HAP-1 (cell line): ENCODE measurements at regions not wholly inside any gene's neighbourhood (a gene's known extent, or its start where the extent isn't known, plus 50 kb on each side); places are given as distances from the start of the nearest gene placed in this dataset.

Experiments
- DNase-seq, 2 experiments: peaks; one replicate each; pipeline ENCODE4 v3.0.0-alpha.2; 2016 to 2020; ENCODE audit warnings: low spot score in 2 of 2
- H3K27me3 ChIP-seq: fragments of 250-450 bp; sonication (Bioruptor Pico); 2 replicates; pipeline ENCODE4 v1.5.1; 2020; ENCODE audit warnings: low read depth, mild to moderate bottlenecking, moderate library complexity
- H3K36me3 ChIP-seq: fragments of 250-450 bp; sonication (Bioruptor Pico); replicated peaks from 2 replicates; pipeline ENCODE4 v1.5.1; 2020; ENCODE audit warnings: mild to moderate bottlenecking
- H3K4me1 ChIP-seq: fragments of 250-450 bp; sonication (Bioruptor Pico); 2 replicates; pipeline ENCODE4 v1.5.1; 2020; ENCODE audit warnings: mild to moderate bottlenecking
- H3K4me3 ChIP-seq: fragments of 250-450 bp; sonication (Bioruptor Pico); 2 replicates; pipeline ENCODE4 v1.5.1; 2020; ENCODE audit warnings: mild to moderate bottlenecking, moderate library complexity
- H3K9me3 ChIP-seq: fragments of 250-450 bp; sonication (Bioruptor Pico); 2 replicates; pipeline ENCODE4 v1.5.1; 2020; ENCODE audit warnings: mild to moderate bottlenecking, moderate library complexity
- in situ Hi-C: fragments of 300-500 bp; cut with MboI; formaldehyde crosslinking; loops from 3 replicates; pipeline ENCODE4 v1.14.3; 2020; ENCODE audit warnings: low sequenced_read_pairs, inconsistent platforms, mixed read lengths

DNA sequence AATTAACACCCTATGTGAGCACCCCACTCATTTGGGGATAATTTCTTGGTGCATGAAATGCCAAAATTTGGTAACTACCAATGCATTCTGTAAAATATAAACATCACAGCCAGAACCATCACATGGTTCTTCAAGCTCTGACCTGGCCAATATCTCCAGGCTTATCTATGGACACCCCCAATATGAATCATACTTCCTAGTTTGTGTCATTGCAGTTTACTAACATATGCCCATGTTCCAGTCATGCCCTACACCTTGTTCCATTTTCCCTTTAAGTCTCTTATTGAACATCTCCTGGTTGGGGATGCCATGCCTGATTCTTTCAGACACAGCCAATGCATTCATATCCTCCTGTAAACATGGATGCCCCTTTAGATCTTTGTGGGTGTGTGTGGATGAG is 572.8 kb upstream of the BTBD3 start:
- Histone ChIP-seq H3K4me3 (no peak overlapping the region), H3K36me3 (no peaks in the 10 kb centered on the region), H3K4me1 (no peaks in the 10 kb centered on the region), H3K9me3 (no peaks in the 10 kb centered on the region), H3K27me3 (no peaks in the 10 kb centered on the region)
- DNase-seq, result no peak
- in situ Hi-C loops, result loop anchor here (25.0 kb wide), 1 partner anchor 92 kb away; no protein-coding TSS in a partner anchor

DNA sequence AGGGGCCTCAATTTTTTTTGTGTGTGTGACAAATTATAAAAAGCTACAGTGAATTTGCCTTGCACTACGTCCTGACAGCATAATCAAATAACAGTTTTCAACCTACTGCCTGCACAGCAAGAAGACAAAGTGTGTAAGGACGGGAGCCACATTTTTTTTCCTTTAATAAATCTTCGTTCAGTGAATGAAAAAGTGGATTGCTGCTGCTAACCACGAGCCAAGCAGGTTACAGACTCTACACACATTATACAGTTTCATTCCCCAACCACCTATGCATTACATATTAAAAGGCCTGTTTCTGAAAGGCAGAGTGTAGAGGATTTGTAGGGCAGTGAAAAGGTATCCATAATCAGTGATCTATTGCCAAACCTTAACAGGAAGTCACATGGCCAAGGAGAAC is 570.0 kb upstream of the BTBD3 start:
- peaks cover 18% of the 10 kb centered on the region for H3K4me1 ChIP-seq
- H3K9me3 ChIP-seq, result no peaks in the 10 kb centered on the region
- no peaks in the 10 kb centered on the region for H3K36me3 ChIP-seq
- H3K27me3 ChIP-seq, result no peaks in the 10 kb centered on the region
- H3K4me3 ChIP-seq, result no peak overlapping the region
- in situ Hi-C loops, result loop anchor here (25.0 kb wide), 1 partner anchor 90 kb away; no protein-coding TSS in a partner anchor
- no peak for DNase-seq

DNA sequence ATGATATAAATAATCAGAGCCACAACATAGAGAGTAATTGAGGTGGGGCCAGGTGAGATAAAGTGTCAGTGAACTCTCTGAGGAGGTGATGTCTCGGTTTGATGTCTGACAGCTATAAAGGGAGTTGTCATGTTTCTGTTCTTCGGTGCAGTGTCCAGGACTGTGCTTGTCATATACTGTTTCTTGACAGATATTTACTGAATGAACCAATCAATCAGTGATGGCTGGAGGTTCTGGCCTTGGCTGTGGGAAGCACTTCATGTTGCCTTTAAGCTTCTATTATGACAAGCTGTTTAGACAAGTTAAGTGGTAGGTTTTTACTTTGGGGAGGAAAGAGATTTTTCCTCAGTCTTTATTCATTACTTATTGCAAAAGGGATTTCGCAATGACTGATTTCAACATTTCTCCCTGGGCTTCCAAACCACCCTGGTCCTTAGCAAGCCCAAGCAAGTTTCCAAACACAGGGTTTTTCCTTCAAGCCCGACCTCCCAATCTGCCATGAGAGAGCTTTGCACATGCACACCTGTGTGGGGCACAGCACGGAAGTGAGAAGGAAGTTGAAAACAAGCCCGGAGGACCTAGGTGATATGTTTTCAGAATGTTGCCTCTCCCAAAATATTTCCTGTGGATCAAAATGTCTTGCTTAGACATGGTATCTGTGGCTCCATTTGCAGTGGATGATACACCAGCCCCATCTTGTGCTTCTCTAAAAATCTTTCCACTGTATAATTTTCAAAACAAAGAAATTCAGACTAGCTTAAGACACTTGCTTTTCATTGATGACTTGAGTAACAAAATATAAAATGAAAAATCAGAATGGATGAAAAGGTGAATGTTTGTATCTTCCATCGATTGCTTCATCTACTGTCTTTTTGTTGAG is 567.3 kb upstream of the BTBD3 start:
- Histone ChIP-seq H3K27me3 (no peaks in the 10 kb centered on the region), H3K9me3 (no peaks in the 10 kb centered on the region), H3K4me1 (peaks cover 37% of the 10 kb centered on the region), H3K4me3 (no peak overlapping the region), H3K36me3 (no peaks in the 10 kb centered on the region)
- peak in 1 of 2 experiments; percentile 9 for DNase-seq
- in situ Hi-C loops, result no loop called here

DNA sequence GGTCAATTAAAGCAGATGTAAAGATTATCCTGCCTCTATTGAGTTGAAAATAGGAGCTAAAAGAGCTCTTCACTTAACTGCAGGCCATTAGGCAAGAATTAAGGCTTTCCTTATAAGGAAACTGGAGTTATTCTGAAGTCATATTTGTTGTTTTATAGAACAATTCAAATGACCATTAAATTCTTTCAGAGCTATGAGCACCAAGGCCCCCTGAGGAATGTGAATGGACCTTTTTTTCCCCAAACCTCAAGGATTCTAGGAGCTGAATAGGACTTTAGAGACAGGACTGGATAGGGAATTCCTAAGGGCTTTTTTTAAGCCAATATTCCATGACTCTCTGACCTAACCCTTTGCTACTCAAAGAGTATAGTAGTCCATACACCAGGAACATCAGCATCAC is 565.7 kb upstream of the BTBD3 start:
- in situ Hi-C loops, result no loop called here
- Histone ChIP-seq H3K4me1 (peaks cover 41% of the 10 kb centered on the region), H3K4me3 (no peak overlapping the region), H3K9me3 (no peaks in the 10 kb centered on the region), H3K27me3 (no peaks in the 10 kb centered on the region), H3K36me3 (no peaks in the 10 kb centered on the region)
- DNase-seq, result peak; percentile 58 to 96

DNA sequence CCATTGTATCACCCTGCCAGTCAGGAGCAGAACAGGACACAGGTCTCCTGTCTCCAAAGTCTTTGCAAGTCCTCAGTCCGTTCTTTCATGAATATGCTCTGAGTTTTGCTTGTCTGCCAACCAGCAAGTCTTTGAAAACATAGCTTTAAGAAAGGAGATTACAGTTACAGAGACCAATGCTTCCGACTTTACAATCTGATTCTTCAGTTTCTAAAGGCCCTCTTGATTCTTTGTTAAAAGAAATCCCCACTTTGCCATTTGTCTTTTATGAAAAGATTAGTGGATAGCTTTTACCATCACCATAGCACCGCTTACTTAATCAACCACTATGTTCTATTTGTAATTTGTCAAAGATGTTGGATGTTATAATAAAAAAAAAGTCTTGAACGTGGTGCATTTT is 562.8 kb upstream of the BTBD3 start:
- Histone ChIP-seq H3K27me3 (no peaks in the 10 kb centered on the region), H3K36me3 (no peaks in the 10 kb centered on the region), H3K4me1 (peaks cover 41% of the 10 kb centered on the region), H3K4me3 (no peak overlapping the region), H3K9me3 (peaks cover 3% of the 10 kb centered on the region; the same call in 1 of the 2 replicates)
- in situ Hi-C loops, result no loop called here
- DNase-seq, result peak; percentile 35 to 93

DNA sequence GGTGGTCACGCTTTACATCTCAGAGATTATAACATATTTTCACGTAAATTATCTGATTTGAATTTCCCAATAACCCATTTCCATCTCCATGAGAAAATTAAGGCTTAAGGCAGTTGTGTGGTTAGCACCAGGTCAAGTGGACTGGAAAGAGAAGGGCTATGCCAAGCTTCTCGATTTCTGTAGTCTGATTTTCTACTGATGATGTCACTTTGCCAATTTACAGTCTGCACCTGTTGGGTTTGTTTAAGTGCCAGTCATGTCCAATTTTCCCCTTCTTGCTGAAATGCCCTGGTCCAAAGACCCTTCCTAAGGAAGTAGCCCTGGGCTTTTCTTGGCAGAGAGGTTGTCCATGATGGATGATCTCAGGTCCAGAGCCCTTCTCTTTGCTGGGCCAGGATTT is 562.3 kb upstream of the BTBD3 start:
- Histone ChIP-seq H3K27me3 (no peaks in the 10 kb centered on the region), H3K9me3 (peaks cover 5% of the 10 kb centered on the region; the same call in 1 of the 2 replicates), H3K36me3 (no peaks in the 10 kb centered on the region), H3K4me3 (no peak overlapping the region), H3K4me1 (peaks cover 41% of the 10 kb centered on the region)
- DNase-seq, result no peak
- in situ Hi-C loops, result no loop called here

DNA sequence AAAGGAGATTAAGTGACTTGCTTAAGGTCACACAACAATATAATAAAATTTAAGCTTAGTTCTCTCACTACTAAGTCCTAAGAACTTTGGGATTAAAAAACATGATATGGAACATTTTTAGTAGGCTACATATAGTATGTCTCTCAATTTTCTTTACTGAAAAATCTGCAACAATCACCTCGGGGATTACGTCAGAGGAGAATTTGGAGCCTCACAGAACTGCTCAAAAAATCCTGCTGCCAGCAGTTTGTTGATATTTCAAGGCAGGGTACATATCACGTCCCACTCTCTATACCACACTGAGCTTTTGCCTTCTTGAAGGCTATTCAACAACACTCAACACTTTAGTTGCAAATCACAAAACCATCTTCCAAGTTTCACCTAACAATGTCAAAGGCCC is 561.6 kb upstream of the BTBD3 start:
- in situ Hi-C loops, result no loop called here
- Histone ChIP-seq H3K27me3 (no peaks in the 10 kb centered on the region), H3K4me1 (peaks cover 35% of the 10 kb centered on the region), H3K4me3 (no peak overlapping the region), H3K36me3 (no peaks in the 10 kb centered on the region), H3K9me3 (peaks cover 5% of the 10 kb centered on the region; the same call in 1 of the 2 replicates)
- no peak for DNase-seq

DNA sequence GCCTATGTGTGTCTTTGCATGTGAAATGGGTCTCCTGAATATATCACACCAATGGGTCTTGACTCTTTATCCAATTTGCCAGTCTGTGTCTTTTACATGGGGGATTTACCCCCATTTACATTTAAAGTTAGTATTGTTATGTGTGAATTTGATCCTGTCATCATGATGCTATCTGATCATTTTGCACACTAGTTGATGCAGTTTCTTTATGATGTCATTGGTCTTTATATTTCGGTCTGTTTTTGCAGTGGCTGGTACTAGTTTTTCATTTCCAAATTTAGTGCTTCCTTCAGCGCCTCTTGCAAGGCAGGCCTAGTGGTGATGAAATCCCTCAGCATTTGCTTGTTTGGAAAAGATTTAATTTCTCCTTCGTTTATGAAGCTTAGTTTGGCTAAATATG is 555.2 kb upstream of the BTBD3 start:
- Histone ChIP-seq H3K4me3 (no peak overlapping the region), H3K9me3 (peaks cover 5% of the 10 kb centered on the region; the same call in 1 of the 2 replicates), H3K27me3 (no peaks in the 10 kb centered on the region), H3K4me1 (no peaks in the 10 kb centered on the region), H3K36me3 (no peaks in the 10 kb centered on the region)
- in situ Hi-C loops, result no loop called here
- no peak for DNase-seq

DNA sequence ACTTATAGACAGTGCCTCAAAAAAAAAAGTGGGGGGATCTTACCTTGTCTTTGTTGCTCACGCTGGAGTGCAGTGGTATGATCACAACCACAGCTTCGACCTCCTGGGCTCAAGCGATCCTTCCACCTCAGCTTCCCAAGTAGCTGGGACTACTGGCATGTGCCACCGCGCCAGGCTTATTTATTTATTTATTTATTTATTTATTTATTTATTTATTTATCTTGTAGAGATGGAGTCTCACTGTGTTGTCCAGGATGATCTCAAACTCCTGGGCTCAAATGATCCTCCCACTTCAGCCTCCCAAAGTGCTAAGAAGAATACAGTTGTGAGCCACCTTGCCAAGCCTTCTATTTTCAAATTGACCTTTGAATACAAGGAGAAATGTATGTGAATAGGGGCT is 553.0 kb upstream of the BTBD3 start:
- Histone ChIP-seq H3K36me3 (no peaks in the 10 kb centered on the region), H3K4me1 (no peaks in the 10 kb centered on the region), H3K27me3 (no peaks in the 10 kb centered on the region), H3K9me3 (peaks cover 2% of the 10 kb centered on the region; the same call in 1 of the 2 replicates), H3K4me3 (no peak overlapping the region)
- in situ Hi-C loops, result no loop called here
- no peak for DNase-seq

DNA sequence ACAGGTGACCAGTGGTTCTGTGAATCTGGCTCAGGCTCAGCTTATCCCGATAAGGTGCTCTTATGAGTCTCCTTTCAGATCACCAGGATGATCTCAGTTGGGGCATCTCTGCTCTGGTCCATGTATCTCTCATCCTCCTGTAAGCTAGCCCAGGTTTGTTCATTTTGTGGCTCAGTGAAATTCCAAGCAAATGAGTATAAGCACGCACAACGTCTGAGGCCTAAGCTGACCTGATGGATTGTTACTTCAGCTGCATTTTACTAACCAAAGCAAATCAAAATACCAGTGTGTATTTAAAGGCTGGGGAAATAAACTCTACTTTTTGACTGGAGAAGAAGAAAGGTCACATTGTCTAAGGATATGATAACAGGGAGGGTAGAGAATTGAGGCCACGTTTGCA is 551.0 kb upstream of the BTBD3 start:
- no peaks in the 10 kb centered on the region for H3K4me1 ChIP-seq
- H3K4me3 ChIP-seq, result no peak overlapping the region
- no peaks in the 10 kb centered on the region for H3K36me3 ChIP-seq
- H3K27me3 ChIP-seq, result no peaks in the 10 kb centered on the region
- H3K9me3 ChIP-seq, result no peaks in the 10 kb centered on the region
- in situ Hi-C loops, result no loop called here
- DNase-seq, result no peak

DNA sequence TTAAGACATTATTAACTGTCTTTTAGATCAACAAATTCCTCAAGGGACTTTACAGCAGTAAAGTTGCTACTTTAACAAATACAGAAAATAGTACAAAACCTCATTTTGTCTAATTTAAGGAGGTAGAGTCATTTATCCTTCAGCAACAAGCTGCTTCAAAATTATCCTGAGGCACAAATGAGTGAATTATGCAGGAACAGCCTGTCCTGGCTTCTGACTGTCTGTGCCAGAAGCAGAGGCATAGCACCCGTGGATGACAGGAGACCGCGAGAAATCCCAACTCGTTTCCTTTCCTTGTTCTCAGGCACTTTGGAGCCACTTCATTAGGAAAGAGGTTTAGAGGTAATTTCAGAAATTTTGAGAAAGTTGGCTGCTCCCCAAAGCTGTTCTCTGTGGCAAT is 549.2 kb upstream of the BTBD3 start:
- H3K27me3 ChIP-seq, result no peaks in the 10 kb centered on the region
- no peak for DNase-seq
- no peaks in the 10 kb centered on the region for H3K36me3 ChIP-seq
- no peak overlapping the region for H3K4me3 ChIP-seq
- in situ Hi-C loops, result no loop called here
- no peaks in the 10 kb centered on the region for H3K9me3 ChIP-seq
- H3K4me1 ChIP-seq, result peaks cover 9% of the 10 kb centered on the region

DNA sequence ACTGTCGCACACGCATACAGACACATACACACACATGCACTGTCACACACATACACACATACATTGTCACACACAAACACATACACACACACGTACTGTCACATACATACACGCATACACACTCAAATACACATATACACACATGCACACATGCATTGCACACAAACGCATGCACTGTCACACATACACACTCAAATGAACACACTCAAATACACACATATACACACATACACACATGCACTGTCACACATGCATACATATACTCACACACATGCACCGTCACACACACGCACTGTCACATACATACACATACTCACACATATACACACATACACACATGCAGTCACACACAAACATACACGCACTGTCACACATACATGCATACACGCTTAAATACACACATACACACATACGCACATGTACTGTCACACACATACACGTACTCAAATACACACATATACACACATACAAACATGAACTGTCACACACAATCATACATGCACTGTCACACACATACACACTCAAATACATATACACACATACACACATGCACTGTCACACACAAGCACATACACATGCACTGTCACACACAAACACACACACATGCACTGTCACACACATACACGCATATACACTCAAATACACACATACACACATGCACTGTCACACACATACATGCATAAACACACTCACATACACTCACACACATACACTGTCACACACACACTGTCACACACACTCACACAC is 548.6 kb upstream of the BTBD3 start:
- Histone ChIP-seq H3K4me1 (peaks cover 9% of the 10 kb centered on the region), H3K4me3 (no peak overlapping the region), H3K36me3 (no peaks in the 10 kb centered on the region), H3K9me3 (no peaks in the 10 kb centered on the region), H3K27me3 (no peaks in the 10 kb centered on the region)
- DNase-seq, result no peak
- in situ Hi-C loops, result no loop called here

DNA sequence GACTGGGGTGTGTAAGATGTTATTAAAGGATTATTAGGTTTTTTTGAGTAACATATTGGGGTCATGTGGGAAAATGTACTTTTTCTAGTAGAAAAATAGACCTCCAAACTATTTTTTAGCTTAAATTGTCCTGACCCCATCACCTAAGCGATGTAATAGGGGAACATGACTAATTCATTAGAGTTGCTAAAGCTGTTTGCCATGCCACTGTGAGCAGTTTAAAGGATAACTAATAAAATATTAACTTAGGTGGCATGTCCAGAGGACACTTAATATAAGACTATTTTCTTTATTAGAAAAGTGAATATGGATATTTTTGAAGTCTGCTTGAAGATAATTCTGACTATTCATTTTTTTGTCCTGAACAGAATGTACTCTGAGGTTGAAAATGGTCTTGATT is 545.9 kb upstream of the BTBD3 start:
- Histone ChIP-seq H3K9me3 (no peaks in the 10 kb centered on the region), H3K27me3 (no peaks in the 10 kb centered on the region), H3K36me3 (no peaks in the 10 kb centered on the region), H3K4me3 (no peak overlapping the region), H3K4me1 (peaks cover 9% of the 10 kb centered on the region)
- in situ Hi-C loops, result no loop called here
- no peak for DNase-seq
